ENCODE measurements at regions not wholly inside any gene's neighbourhood (a gene's known extent, or its start where the extent isn't known, plus 50 kb on each side); places are given as distances from the start of the nearest gene placed in this dataset.

DNA sequence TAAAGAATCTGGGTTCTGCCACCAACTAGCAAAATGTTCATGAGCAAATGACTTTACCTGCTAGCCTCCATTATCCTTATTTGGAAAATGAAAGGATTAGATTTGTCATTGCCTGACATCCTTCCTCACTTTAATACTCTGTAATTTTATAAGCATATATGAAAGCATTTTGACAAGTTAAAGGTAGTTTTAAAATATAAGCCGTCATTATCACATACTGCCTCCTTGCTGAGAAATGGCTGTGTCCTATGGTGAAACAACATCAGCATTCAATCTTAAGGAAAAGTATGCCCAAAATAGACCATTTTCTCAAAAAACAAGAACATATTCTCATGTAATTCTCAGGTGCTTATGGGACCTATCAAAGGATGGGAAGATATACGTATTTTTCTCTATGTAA is 461.2 kb downstream of the SUCLG1 start:
- H2AFZ ChIP-seq (ENCODE audit: low read depth, low read length, severe bottlenecking): no peak overlapping the region
- H3K27me3 ChIP-seq (ENCODE audit: low read length): no peaks in the 10 kb centered on the region
- H3K36me3 ChIP-seq (ENCODE audit: low read length): no peaks in the 10 kb centered on the region
- TF ChIP-seq EZH2phosphoT487 (conservative IDR thresholded peaks at IDR 0.05; ENCODE audit: low read length) (no peak), CTCF (IDR thresholded peaks at IDR 0.05; ENCODE audit: insufficient read depth, low read length, poor library complexity, severe bottlenecking) (no peak)
- H3K9me2 ChIP-seq (replicated peaks; ENCODE audit: insufficient read depth, low read length): no peaks in the 10 kb centered on the region
- H3K4me2 ChIP-seq (ENCODE audit: low read depth, low read length, poor library complexity, severe bottlenecking): no peak overlapping the region
- H4K20me1 ChIP-seq (ENCODE audit: low read depth, low read length): no peaks in the 10 kb centered on the region
- H3K27ac ChIP-seq (ENCODE audit: low read depth, low read length): no peak overlapping the region
- H3K9ac ChIP-seq (ENCODE audit: low read length): no peak overlapping the region
- H3K9me3 ChIP-seq (ENCODE audit: insufficient read depth, low read length): no peaks in the 10 kb centered on the region
- H3K4me3 ChIP-seq (ENCODE audit: insufficient read depth, low read length, poor library complexity, severe bottlenecking): no peak overlapping the region
- H3K79me2 ChIP-seq (ENCODE audit: insufficient read depth, low read length): no peaks in the 10 kb centered on the region
- H3F3A ChIP-seq (ENCODE audit: insufficient read depth): no peaks in the 10 kb centered on the region

DNA sequence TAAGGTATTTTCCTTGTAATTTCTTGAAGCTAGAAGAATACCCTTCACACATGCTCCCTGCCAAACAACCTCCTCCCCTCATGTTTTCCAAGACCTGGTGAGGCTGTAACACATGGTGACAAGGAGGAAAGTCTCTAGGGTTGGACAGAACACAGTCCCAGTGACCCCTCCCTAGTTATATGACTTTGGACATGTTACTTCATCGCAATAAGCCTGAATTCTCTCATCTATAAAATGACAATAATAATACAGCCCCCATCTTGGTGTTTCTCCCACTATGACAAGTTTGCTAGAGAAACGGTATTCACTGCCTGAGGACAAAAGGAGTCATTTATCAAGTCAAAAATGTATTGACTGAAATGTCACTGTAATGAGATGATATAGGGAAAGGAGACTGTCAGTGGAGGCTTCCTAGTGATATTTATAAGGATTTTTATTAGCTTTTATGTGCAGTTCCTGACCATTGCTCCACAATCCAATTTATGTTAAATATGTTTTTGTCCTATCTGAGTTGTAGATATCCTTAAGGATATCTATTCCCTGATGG is 464.4 kb downstream of the SUCLG1 start:
- Histone ChIP-seq H3K4me3 (ENCODE audit: insufficient read depth, low read length, poor library complexity, severe bottlenecking) (no peak overlapping the region), H2AFZ (ENCODE audit: low read depth, low read length, severe bottlenecking) (no peak overlapping the region), H3K79me2 (ENCODE audit: insufficient read depth, low read length) (no peaks in the 10 kb centered on the region), H3K27me3 (ENCODE audit: low read length) (no peaks in the 10 kb centered on the region), H3K36me3 (ENCODE audit: low read length) (no peaks in the 10 kb centered on the region), H3K9me2 (replicated peaks; ENCODE audit: insufficient read depth, low read length) (no peaks in the 10 kb centered on the region), H4K20me1 (ENCODE audit: low read depth, low read length) (no peaks in the 10 kb centered on the region), H3K4me2 (ENCODE audit: low read depth, low read length, poor library complexity, severe bottlenecking) (no peak overlapping the region), H3K9me3 (ENCODE audit: insufficient read depth, low read length) (0 out of 2 replicates have a peak, but pooled peaks cover under 1% of the 10 kb centered on the region), H3K9ac (ENCODE audit: low read length) (no peak overlapping the region), H3K27ac (ENCODE audit: low read depth, low read length) (no peak overlapping the region), H3F3A (ENCODE audit: insufficient read depth) (no peaks in the 10 kb centered on the region)
- no peak for TF ChIP-seq EZH2phosphoT487 (conservative IDR thresholded peaks at IDR 0.05; ENCODE audit: low read length)
- TF ChIP-seq CTCF (IDR thresholded peaks at IDR 0.05; ENCODE audit: insufficient read depth, low read length, poor library complexity, severe bottlenecking): no peak

- no peaks in the 10 kb centered on the region for H3K9me2 ChIP-seq (replicated peaks; ENCODE audit: insufficient read depth, low read length)
- H3K27me3 ChIP-seq (ENCODE audit: low read length): no peaks in the 10 kb centered on the region
- H3K36me3 ChIP-seq (ENCODE audit: low read length): no peaks in the 10 kb centered on the region
- H3K27ac ChIP-seq (ENCODE audit: low read depth, low read length): no peak overlapping the region
- no peak overlapping the region for H2AFZ ChIP-seq (ENCODE audit: low read depth, low read length, severe bottlenecking)
- H3K4me2 ChIP-seq (ENCODE audit: low read depth, low read length, poor library complexity, severe bottlenecking): no peak overlapping the region
- H3K9ac ChIP-seq (ENCODE audit: low read length): no peak overlapping the region
- H3K4me3 ChIP-seq (ENCODE audit: insufficient read depth, low read length, poor library complexity, severe bottlenecking): no peak overlapping the region
- no peaks in the 10 kb centered on the region for H3K79me2 ChIP-seq (ENCODE audit: insufficient read depth, low read length)
- no peaks in the 10 kb centered on the region for H3F3A ChIP-seq (ENCODE audit: insufficient read depth)
- 0 out of 2 replicates have a peak, but pooled peaks cover 3% of the 10 kb centered on the region for H3K9me3 ChIP-seq (ENCODE audit: insufficient read depth, low read length)
- TF ChIP-seq CTCF (IDR thresholded peaks at IDR 0.05; ENCODE audit: insufficient read depth, low read length, poor library complexity, severe bottlenecking) (no peak), EZH2phosphoT487 (conservative IDR thresholded peaks at IDR 0.05; ENCODE audit: low read length) (no peak)
- no peaks in the 10 kb centered on the region for H4K20me1 ChIP-seq (ENCODE audit: low read depth, low read length)
These were observed 465.0 kb downstream of the SUCLG1 start for GRCh38 chr2:83993873-83994632.

Data from SU-DHL-6 (cell line).